Endothelial cell (in vitro differentiated cells): ENCODE measurements at regions not wholly inside any gene's neighbourhood (a gene's known extent, or its start where the extent isn't known, plus 50 kb on each side); places are given as distances from the start of the nearest gene placed in this dataset.

Experiments
- DNase-seq: peaks from one replicate; pipeline ENCODE4 v3.0.0; 2021; ENCODE audit warnings: low spot score
- H3K27ac Mint-ChIP-seq: one replicate; pipeline ENCODE4 v1.8.0; 2021; ENCODE audit warnings: mixed read lengths, inconsistent platforms; ENCODE audit not compliant: unreplicated experiment
- H3K27me3 Mint-ChIP-seq: one replicate; pipeline ENCODE4 v1.8.0; 2021; ENCODE audit warnings: mild to moderate bottlenecking, moderate library complexity, mixed read lengths, inconsistent platforms; ENCODE audit not compliant: unreplicated experiment
- H3K36me3 Mint-ChIP-seq: one replicate; pipeline ENCODE4 v1.8.0; 2021; ENCODE audit warnings: mild to moderate bottlenecking, low read depth, mixed read lengths, inconsistent platforms; ENCODE audit not compliant: unreplicated experiment
- H3K4me1 Mint-ChIP-seq: one replicate; pipeline ENCODE4 v1.8.0; 2021; ENCODE audit warnings: mild to moderate bottlenecking, mixed read lengths, inconsistent platforms; ENCODE audit not compliant: unreplicated experiment
- H3K4me3 Mint-ChIP-seq: one replicate; pipeline ENCODE4 v1.8.0; 2021; ENCODE audit warnings: mild to moderate bottlenecking, mixed read lengths, inconsistent platforms; ENCODE audit not compliant: unreplicated experiment
- H3K9me3 Mint-ChIP-seq: one replicate; pipeline ENCODE4 v1.8.0; 2021; ENCODE audit warnings: mixed read lengths, inconsistent platforms; ENCODE audit not compliant: unreplicated experiment
- CTCF ChIP-seq: fragments of 200-600 bp; sonication (generic); IDR thresholded peaks from one replicate; pipeline ENCODE4 v1.5.0; 2021; ENCODE audit warnings: antibody characterized with exemption; ENCODE audit not compliant: unreplicated experiment

GRCh38 chr13:40503966-40504591, 162.4 kb downstream of the FOXO1 start:
- H3K27ac Mint-ChIP-seq: peak overlapping the region; percentile 52

GRCh38 chr13:40504641-40505040, 161.8 kb downstream of the FOXO1 start:
- H3K4me1 Mint-ChIP-seq: peaks cover 31% of the 10 kb centered on the region
- H3K36me3 Mint-ChIP-seq: peaks cover 4% of the 10 kb centered on the region
- TF ChIP-seq CTCF: no peak
- peaks cover 3% of the 10 kb centered on the region for H3K27me3 Mint-ChIP-seq
- no peak for DNase-seq
- H3K9me3 Mint-ChIP-seq: no peaks in the 10 kb centered on the region
- H3K4me3 Mint-ChIP-seq: no peak overlapping the region
- no peak overlapping the region for H3K27ac Mint-ChIP-seq

More at GRCh38 chr13:40503966-40504591, 162.4 kb downstream of the FOXO1 start:
- Mint-ChIP-seq H3K4me1 (peaks cover 31% of the 10 kb centered on the region), H3K4me3 (no peak overlapping the region), H3K36me3 (peaks cover 4% of the 10 kb centered on the region), H3K9me3 (no peaks in the 10 kb centered on the region), H3K27me3 (peaks cover 3% of the 10 kb centered on the region)
- TF ChIP-seq CTCF: no peak
- no peak for DNase-seq

- no peak overlapping the region for H3K4me3 Mint-ChIP-seq
- no peak overlapping the region for H3K27ac Mint-ChIP-seq
- H3K27me3 Mint-ChIP-seq: peaks cover 3% of the 10 kb centered on the region
- H3K4me1 Mint-ChIP-seq: peaks cover 31% of the 10 kb centered on the region
- H3K36me3 Mint-ChIP-seq: peaks cover 4% of the 10 kb centered on the region
- no peaks in the 10 kb centered on the region for H3K9me3 Mint-ChIP-seq
- no peak for DNase-seq
- TF ChIP-seq CTCF: no peak
These were observed 161.2 kb downstream of the FOXO1 start for GRCh38 chr13:40505196-40505595.
